Body of pancreas (tissue), 4 donors: ENCODE measurements at regions not wholly inside any gene's neighbourhood (a gene's known extent, or its start where the extent isn't known, plus 50 kb on each side); places are given as distances from the start of the nearest gene placed in this dataset.

Source experiments
- POLR2A ChIP-seq, 3 donors: fragments of 450-650 bp; IDR thresholded peaks; one replicate each; pipeline ENCODE4 v1.6.1; 2016; ENCODE audit warnings: antibody characterized with exemption in 3 of 3, mild to moderate bottlenecking in 2 of 3
- TF ChIP-seq, protein P1 (sequence below), 7 experiments: fragments of 450-650 bp in 4 of 7; fragments of 200-600 bp in 3 of 7; sonication (generic) in 3 of 7; IDR thresholded peaks; one replicate each; pipeline ENCODE4 v1.5.1; 2016 to 2019; ENCODE audit warnings: antibody characterized with exemption in 7 of 7

DNA sequence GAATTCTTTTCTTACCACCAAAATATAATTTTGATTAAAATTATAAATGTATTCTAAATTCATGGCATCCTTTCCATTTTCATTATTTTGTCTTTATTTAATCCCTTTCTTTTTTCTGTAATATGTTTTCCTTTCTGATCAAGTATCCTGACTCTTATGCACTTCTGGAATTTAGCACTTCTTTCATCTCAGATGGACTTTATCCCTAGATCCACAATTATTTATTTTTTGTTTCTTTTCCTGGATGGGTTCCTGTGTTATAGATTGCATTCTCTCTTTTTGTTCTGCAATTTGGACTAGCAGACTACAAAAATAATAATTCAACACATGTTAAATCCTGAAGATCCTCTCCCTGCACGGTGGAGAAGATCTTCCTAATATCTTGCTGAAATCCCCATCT, 76.9 kb upstream of the CDIN1 start:
- no peak for TF ChIP-seq POLR2A (IDR thresholded peaks at IDR 0.05)
- TF ChIP-seq, protein P1, sequence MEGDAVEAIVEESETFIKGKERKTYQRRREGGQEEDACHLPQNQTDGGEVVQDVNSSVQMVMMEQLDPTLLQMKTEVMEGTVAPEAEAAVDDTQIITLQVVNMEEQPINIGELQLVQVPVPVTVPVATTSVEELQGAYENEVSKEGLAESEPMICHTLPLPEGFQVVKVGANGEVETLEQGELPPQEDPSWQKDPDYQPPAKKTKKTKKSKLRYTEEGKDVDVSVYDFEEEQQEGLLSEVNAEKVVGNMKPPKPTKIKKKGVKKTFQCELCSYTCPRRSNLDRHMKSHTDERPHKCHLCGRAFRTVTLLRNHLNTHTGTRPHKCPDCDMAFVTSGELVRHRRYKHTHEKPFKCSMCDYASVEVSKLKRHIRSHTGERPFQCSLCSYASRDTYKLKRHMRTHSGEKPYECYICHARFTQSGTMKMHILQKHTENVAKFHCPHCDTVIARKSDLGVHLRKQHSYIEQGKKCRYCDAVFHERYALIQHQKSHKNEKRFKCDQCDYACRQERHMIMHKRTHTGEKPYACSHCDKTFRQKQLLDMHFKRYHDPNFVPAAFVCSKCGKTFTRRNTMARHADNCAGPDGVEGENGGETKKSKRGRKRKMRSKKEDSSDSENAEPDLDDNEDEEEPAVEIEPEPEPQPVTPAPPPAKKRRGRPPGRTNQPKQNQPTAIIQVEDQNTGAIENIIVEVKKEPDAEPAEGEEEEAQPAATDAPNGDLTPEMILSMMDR (IDR thresholded peaks at IDR 0.05) = no peak
